Spinal cord (tissue), 9 donors: ENCODE measurements at regions not wholly inside any gene's neighbourhood (a gene's known extent, or its start where the extent isn't known, plus 50 kb on each side); places are given as distances from the start of the nearest gene placed in this dataset.

Experiments used
- DNase-seq, 6 donors: peaks; one replicate each; pipeline versions ENCODE4 v3.0.0 to v3.0.0-alpha.2; 2013 to 2015; ENCODE audit warnings: low spot score in 6 of 6, low read depth in 4 of 6
- H3K27ac ChIP-seq: one replicate; pipeline ENCODE4 v1.5.1; 2013; ENCODE audit warnings: low read depth, low read length, control low read depth
- H3K27me3 ChIP-seq: one replicate; pipeline ENCODE4 v1.6.1; 2013; ENCODE audit warnings: low read length; ENCODE audit not compliant: control insufficient read depth, insufficient read depth
- H3K36me3 ChIP-seq: one replicate; pipeline ENCODE4 v1.6.1; 2013; ENCODE audit warnings: low read length; ENCODE audit not compliant: control insufficient read depth, insufficient read depth
- H3K4me1 ChIP-seq: one replicate; pipeline ENCODE4 v1.6.1; 2013; ENCODE audit warnings: low read length; ENCODE audit not compliant: control insufficient read depth, insufficient read depth
- H3K4me3 ChIP-seq: one replicate; pipeline ENCODE4 v1.5.1; 2013; ENCODE audit warnings: low read depth, low read length, control low read depth
- H3K9me3 ChIP-seq: one replicate; pipeline ENCODE4 v1.6.1; 2013; ENCODE audit warnings: low read length; ENCODE audit not compliant: control insufficient read depth, insufficient read depth
- whole genome bisulfite sequencing: methylation state at CpG from one replicate; pipeline ENCODE4 v1.1.5; 2013; ENCODE audit warnings: missing lambda C conversion rate; ENCODE audit not compliant: insufficient coverage; 5-methylcytosine and 5-hydroxymethylcytosine counted together
- donor health status: healthy.

DNA sequence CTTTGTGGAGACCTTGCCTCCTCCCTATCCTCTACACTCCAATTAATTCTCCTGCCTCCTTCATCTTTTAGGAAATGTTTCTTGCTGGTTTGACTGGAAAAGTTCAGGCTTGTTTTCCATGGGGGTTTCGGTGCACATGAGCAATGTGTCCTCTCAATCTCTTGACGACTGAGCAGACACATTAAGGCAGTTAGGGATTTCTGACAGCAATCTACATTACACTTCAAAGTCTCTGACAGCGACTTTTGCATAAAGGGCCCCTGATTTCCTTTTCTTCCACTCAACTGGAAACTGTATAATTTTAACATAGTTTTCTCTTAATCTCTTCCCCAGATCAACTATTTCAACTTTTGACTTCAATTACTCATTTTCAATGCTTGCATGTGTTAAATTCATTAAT is 394.0 kb downstream of the MEIS1 start:
- Histone ChIP-seq H3K36me3 (no peaks in the 10 kb centered on the region), H3K27me3 (no peaks in the 10 kb centered on the region), H3K4me3 (no peak overlapping the region), H3K27ac (no peak overlapping the region), H3K4me1 (no peaks in the 10 kb centered on the region), H3K9me3 (no peaks in the 10 kb centered on the region)
- DNase-seq, result no peak
- 86% methylated on average over 3 of the region's 3 CpGs for WGBS

DNA sequence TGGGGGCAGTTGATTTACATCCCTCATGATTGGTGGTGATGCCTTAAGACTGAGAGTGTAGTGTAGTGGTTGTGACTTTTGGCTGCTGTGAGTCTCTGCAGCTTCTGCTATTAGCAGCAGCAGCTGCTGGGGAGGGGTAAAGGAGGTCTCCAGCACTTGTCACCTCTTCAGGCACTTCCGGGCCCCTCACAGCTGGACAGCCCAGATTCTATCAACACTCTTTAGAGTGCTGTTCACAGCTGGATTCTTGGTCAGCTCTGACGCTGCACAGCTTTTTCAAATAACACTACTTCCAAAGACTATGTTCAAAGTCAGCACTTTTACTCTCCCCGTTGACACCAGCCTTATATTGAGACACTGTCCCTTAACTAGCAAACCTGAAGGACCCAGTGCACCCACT is 396.0 kb downstream of the MEIS1 start:
- no peaks in the 10 kb centered on the region for H3K27me3 ChIP-seq
- no peak overlapping the region for H3K27ac ChIP-seq
- H3K9me3 ChIP-seq, result no peaks in the 10 kb centered on the region
- WGBS, result 58% methylated on average over 3 of the region's 3 CpGs
- H3K4me1 ChIP-seq, result no peaks in the 10 kb centered on the region
- no peaks in the 10 kb centered on the region for H3K36me3 ChIP-seq
- peak in 1 of 6 donors; percentile 16 for DNase-seq
- no peak overlapping the region for H3K4me3 ChIP-seq

DNA sequence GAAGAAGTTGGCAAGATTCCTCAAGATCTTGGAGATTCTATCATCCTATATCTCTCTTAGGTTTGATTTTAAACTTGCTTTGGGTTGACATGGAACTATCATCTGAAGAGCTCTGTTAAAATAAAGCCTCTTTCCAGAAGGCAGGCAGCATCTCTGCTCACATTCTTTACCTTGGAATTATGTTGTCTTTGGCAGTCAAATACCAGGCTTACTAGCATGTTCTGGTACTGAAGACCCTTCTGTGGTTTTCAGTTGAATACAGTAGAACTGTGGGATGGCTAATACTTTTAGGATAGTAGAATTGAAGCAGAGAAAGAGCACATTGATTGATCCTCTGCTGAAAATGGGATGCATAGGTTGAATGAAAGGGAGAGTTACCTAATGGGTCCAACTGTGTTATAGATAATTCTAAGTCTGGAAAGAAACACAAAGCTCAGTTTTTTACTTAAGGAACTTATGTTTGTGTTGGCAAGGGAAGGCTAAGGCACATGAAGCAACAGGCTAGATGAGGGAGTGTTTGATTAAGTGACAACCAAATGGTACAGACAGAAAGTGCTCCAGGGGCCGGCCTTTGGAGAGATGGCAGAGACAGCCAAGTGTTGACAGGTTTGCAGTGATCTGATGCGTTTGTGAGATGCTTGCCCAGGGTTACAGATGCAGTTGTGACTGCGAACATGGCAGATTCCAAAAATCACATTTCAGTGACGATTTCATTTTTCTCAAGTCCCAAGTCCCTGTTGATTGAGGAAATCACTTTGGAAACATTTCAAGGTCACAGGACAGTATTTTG is 397.9 kb downstream of the MEIS1 start:
- Histone ChIP-seq H3K4me3 (no peak overlapping the region), H3K27me3 (no peaks in the 10 kb centered on the region), H3K27ac (no peak overlapping the region), H3K36me3 (no peaks in the 10 kb centered on the region), H3K9me3 (no peaks in the 10 kb centered on the region), H3K4me1 (no peaks in the 10 kb centered on the region)
- peak in 1 of 6 donors; percentile 28 for DNase-seq
- 92% methylated on average over 3 of the region's 4 CpGs for WGBS

DNA sequence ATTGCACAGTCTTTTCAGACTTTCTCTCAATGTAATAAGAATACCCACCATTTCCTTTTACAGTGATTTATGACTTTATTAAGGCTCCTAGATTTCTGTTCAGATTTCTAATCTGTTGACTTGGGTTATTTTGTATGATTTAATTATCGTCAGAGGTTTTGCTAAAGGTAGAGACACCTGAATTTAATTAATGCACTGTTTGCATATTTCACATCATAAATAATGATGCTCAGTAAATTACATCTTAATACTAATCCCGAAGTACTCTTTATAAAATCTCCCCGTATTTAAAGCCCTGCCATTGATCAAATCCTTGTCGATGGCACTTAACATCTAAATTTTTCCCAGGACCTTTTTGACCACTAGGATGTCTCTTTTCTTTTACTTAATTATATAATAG is 399.9 kb downstream of the MEIS1 start:
- H3K27me3 ChIP-seq, result no peaks in the 10 kb centered on the region
- no peak overlapping the region for H3K4me3 ChIP-seq
- no peaks in the 10 kb centered on the region for H3K4me1 ChIP-seq
- no peaks in the 10 kb centered on the region for H3K36me3 ChIP-seq
- no peak overlapping the region for H3K27ac ChIP-seq
- no CpG with 5 or more reads among the region's 4 CpGs for WGBS
- H3K9me3 ChIP-seq, result no peaks in the 10 kb centered on the region
- DNase-seq, result no peak

DNA sequence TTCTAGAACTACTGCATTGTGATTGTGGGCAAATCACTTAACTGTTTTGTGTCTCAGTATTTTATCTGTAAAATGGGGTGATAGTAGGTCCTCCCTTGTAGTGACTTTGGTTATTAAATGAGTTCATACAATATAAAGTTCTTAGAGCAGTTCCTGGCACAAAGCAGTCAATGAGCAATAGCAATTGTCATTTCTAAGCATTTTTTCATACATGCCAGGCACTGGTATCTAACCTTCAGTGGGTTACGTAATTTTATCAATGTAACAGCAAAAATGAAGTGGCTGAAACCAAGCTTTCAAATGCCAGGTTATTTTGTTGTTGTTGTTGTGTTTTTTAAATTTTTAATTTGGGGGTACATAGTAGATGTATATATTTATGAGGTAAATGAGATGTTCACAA is 401.9 kb downstream of the MEIS1 start:
- no peaks in the 10 kb centered on the region for H3K4me1 ChIP-seq
- no CpG with 5 or more reads among the region's 1 CpG for WGBS
- DNase-seq, result no peak
- H3K27ac ChIP-seq, result no peak overlapping the region
- H3K36me3 ChIP-seq, result no peaks in the 10 kb centered on the region
- no peaks in the 10 kb centered on the region for H3K27me3 ChIP-seq
- no peak overlapping the region for H3K4me3 ChIP-seq
- H3K9me3 ChIP-seq, result no peaks in the 10 kb centered on the region

DNA sequence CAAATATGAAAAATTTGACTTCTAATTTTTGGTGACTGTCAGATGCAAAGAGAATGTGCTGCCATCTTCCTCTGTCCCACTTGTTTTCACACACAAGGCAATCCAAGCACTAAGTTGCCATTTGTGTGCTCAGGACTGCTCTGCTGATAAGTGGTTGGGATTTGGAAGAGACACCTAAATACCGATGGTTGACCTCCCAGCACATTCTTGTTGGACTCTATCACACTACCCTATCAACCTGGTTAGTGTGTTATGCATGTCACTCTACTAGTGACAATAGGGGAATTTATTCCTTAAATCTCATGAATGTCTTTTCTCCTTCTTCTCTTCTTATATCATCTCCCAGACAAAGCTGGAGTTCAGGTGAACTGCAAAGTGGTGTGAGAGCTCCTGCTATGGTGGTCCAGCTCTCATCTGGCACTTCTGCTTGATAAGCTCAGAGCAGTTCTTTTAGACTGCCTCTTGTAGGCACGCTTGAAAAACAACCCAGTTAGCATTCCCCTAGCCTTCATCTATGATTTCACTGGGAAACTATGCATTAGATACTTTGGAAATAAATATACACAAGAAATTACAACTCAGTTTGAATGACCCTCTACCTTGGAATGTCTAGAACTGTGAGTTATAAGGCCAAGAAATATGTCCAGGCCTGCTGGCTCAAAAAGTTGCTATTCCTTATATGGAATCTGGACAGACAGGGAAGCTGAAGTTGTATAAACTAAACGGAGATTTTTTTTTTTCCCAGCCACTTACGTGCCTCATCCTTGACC is 404.8 kb downstream of the MEIS1 start:
- Histone ChIP-seq H3K36me3 (no peaks in the 10 kb centered on the region), H3K27me3 (no peaks in the 10 kb centered on the region), H3K4me1 (no peaks in the 10 kb centered on the region), H3K9me3 (no peaks in the 10 kb centered on the region), H3K27ac (no peak overlapping the region), H3K4me3 (no peak overlapping the region)
- DNase-seq, result no peak
- WGBS, result no CpG with 5 or more reads among the region's 4 CpGs

DNA sequence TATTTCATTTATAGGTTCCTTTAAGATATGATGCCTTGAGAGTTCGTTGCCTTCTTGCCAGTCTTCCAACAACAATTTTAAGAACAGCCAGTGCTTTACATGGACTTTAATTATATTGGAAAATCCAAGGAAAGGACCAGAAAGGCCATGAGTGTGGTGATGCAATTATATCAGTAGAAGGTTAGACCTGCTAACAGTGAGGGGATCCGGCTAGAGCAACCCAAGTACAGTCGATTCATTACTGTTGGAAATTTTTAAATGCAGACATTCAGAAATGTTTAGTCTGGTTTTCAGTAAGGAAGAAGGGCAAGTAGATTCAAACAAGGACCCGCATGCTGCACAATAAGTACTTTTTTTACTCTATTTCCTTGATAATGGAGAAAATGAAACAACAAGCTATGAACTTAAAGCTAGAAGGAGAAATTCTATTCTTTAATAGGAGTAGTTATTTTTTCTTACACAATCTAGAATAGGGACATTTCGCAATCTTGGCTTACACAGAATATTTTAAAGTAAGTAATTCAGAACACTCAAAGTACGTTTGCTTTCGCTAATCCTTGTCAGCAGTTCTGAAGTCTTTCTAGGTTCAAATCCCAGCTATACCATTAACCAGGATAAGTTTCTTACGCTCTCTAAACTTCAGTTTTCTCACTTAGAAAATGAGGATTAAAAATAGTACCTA is 405.5 kb downstream of the MEIS1 start:
- H3K36me3 ChIP-seq, result no peaks in the 10 kb centered on the region
- no peak overlapping the region for H3K4me3 ChIP-seq
- no peaks in the 10 kb centered on the region for H3K4me1 ChIP-seq
- 90% methylated on average over 2 of the region's 8 CpGs for WGBS
- no peaks in the 10 kb centered on the region for H3K9me3 ChIP-seq
- no peak for DNase-seq
- no peaks in the 10 kb centered on the region for H3K27me3 ChIP-seq
- no peak overlapping the region for H3K27ac ChIP-seq

DNA sequence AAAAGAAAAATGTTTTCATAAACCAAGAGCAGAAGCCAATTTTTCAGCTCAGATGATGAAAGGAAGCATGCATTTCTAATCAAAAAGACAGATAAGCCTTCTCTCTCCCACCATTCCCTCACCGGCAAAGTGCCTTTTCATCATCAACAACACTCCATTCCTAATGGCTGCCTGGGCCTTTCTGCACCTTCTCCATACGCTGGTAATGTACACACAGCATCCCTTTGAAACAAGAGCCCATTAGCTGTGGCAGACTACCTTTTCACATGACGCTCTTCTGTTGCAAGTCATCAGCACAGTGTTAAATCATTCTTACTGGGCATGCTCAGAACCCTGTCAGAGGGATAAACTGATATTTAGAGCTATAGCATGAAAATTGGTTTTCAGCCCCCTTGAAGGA is 408.9 kb downstream of the MEIS1 start:
- Histone ChIP-seq H3K27ac (no peak overlapping the region), H3K27me3 (no peaks in the 10 kb centered on the region), H3K4me3 (no peak overlapping the region), H3K9me3 (no peaks in the 10 kb centered on the region), H3K36me3 (no peaks in the 10 kb centered on the region), H3K4me1 (no peaks in the 10 kb centered on the region)
- WGBS, result 78% methylated on average over 2 of the region's 3 CpGs
- peak in 1 of 6 donors; percentile 69 for DNase-seq

DNA sequence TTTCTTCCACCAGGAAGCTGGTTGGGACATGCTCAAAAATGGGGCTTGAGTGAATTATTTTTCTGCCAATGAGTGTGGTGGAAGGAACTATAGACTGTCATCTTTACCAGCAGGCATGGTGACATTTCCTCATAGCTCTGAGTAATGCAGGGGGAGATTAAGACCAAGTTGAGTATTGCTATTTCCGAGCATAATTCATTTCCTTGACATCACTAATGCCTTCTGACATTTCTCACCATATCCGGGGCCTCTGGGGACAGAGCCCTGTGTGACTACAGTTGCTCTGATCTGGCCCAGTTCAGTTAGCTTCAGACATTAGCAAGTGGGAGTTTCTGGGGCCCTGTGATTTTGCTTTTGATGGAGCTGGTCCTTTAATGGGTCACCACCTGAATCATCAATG is 410.4 kb downstream of the MEIS1 start:
- no peak overlapping the region for H3K27ac ChIP-seq
- H3K4me3 ChIP-seq, result no peak overlapping the region
- peaks cover 6% of the 10 kb centered on the region for H3K4me1 ChIP-seq
- WGBS, result 80% methylated on average over 1 of the region's 2 CpGs
- no peaks in the 10 kb centered on the region for H3K36me3 ChIP-seq
- DNase-seq, result no peak
- no peaks in the 10 kb centered on the region for H3K9me3 ChIP-seq
- H3K27me3 ChIP-seq, result no peaks in the 10 kb centered on the region
